ENCODE measurements at regions not wholly inside any gene's neighbourhood (a gene's known extent, or its start where the extent isn't known, plus 50 kb on each side); places are given as distances from the start of the nearest gene placed in this dataset.

- TF ChIP-seq CTCF (IDR thresholded peaks at IDR 0.05): no peak
Observed at GRCh38 chr19:30314805-30315155, 57.4 kb upstream of the ZNF536 start.

GRCh38 chr19:30315159-30315558, 57.0 kb upstream of the ZNF536 start:
- TF ChIP-seq CTCF (IDR thresholded peaks at IDR 0.05): no peak

GRCh38 chr19:30316000-30316491, 56.1 kb upstream of the ZNF536 start:
- no peak for TF ChIP-seq CTCF (IDR thresholded peaks at IDR 0.05)

- TF ChIP-seq CTCF (IDR thresholded peaks at IDR 0.05): no peak
Observed at GRCh38 chr19:30316560-30317106, 55.6 kb upstream of the ZNF536 start.

GRCh38 chr19:30317403-30317802, 54.8 kb upstream of the ZNF536 start:
- TF ChIP-seq CTCF (IDR thresholded peaks at IDR 0.05): no peak

- TF ChIP-seq CTCF (IDR thresholded peaks at IDR 0.05): no peak
Observed at GRCh38 chr19:30318261-30318660, 53.9 kb upstream of the ZNF536 start.

GRCh38 chr19:30318936-30319335, 53.2 kb upstream of the ZNF536 start:
- TF ChIP-seq CTCF (IDR thresholded peaks at IDR 0.05): no peak

GRCh38 chr19:30319411-30319810, 52.8 kb upstream of the ZNF536 start:
- TF ChIP-seq CTCF (IDR thresholded peaks at IDR 0.05): no peak
